ENCODE measurements at regions not wholly inside any gene's neighbourhood (a gene's known extent, or its start where the extent isn't known, plus 50 kb on each side); places are given as distances from the start of the nearest gene placed in this dataset.

GRCh38 chr6:50362706-50363105, 313.0 kb upstream of the DEFB112 start:
- dilution Hi-C loops (cut with HindIII; ENCODE audit: low sequenced_read_pairs, unreplicated experiment): no loop called here
- no peak overlapping the region for H3K23ac ChIP-seq (ENCODE audit: low read depth, low read length)
- intact Hi-C loops (cut with micrococcal nuclease): no loop called here
- H4K91ac ChIP-seq (ENCODE audit: insufficient read depth, low read depth, low read length): no peak overlapping the region
- no peak overlapping the region for H4K8ac ChIP-seq (ENCODE audit: low read depth in 2 of 2, low read length in 2 of 2)
- H2BK120ac ChIP-seq (ENCODE audit: low read depth, low read length): no peak overlapping the region
- H2BK5ac ChIP-seq (ENCODE audit: low read depth, low read length, poor library complexity, severe bottlenecking): no peak overlapping the region
- H3K9ac ChIP-seq (ENCODE audit: low read depth, low read length): no peak overlapping the region
- no peaks in the 10 kb centered on the region for H3K9me1 ChIP-seq (ENCODE audit: insufficient read depth, low read length)
- no peaks in the 10 kb centered on the region for H3K36me3 ChIP-seq (ENCODE audit: control insufficient read depth, insufficient read depth, low read length)
- H2AK5ac ChIP-seq (ENCODE audit: low read depth, low read length): no peak overlapping the region
- BruUV-seq (replicated peaks): no TSS peak
- H3K14ac ChIP-seq (replicated peaks; ENCODE audit: low read depth, low read length): no peak overlapping the region
- H4K5ac ChIP-seq (ENCODE audit: low read depth, low read length): no peak overlapping the region
- no peak overlapping the region for H3K18ac ChIP-seq (ENCODE audit: low read depth, low read length)
- ATAC-seq (ENCODE audit: low read depth): no peak
- H3K27ac ChIP-seq (ENCODE audit: insufficient read depth, low read length): no peak overlapping the region
- ChIA-PET POLR2A (ENCODE audit: unreplicated experiment) (no interaction called here), CTCF (no interaction called here)
- no peaks in the 10 kb centered on the region for H3K4me1 ChIP-seq (ENCODE audit: control insufficient read depth, insufficient read depth, low read length)
- no peak overlapping the region for H2AK9ac ChIP-seq (replicated peaks; ENCODE audit: low read depth, low read length, poor library complexity)
- in situ Hi-C loops (cut with MboI; ENCODE audit: low sequenced_read_pairs): no loop called here
- H2BK15ac ChIP-seq (ENCODE audit: low read depth, low read length): no peak overlapping the region
- H3K27me3 ChIP-seq (ENCODE audit: control insufficient read depth, insufficient read depth, low read length): no peaks in the 10 kb centered on the region
- no peak overlapping the region for H3K4ac ChIP-seq (ENCODE audit: low read depth, low read length)
- no peak for TF ChIP-seq RCOR1 (IDR thresholded peaks at IDR 0.05; ENCODE audit: insufficient replicate concordance, low read length)
- TF ChIP-seq MAZ (IDR thresholded peaks at IDR 0.05; ENCODE audit: borderline replicate concordance, low read depth, low read length): no peak
- no peak for TF ChIP-seq CEBPB (IDR thresholded peaks at IDR 0.05; ENCODE audit: low read depth, low read length)
- no peak for TF ChIP-seq RAD21 (IDR thresholded peaks at IDR 0.05; ENCODE audit: low read length)
- no peak for TF ChIP-seq POLR2A (IDR thresholded peaks at IDR 0.05; ENCODE audit: low read depth, low read length)
- TF ChIP-seq FOS (IDR thresholded peaks at IDR 0.05; ENCODE audit: low read depth, low read length): no peak
- no peak for TF ChIP-seq USF2 (IDR thresholded peaks at IDR 0.05; ENCODE audit: low read depth, low read length)
- TF ChIP-seq CTCF (conservative IDR thresholded peaks at IDR 0.05; ENCODE audit: low read depth, low read length): no peak
- TF ChIP-seq RFX5 (IDR thresholded peaks at IDR 0.05; ENCODE audit: low read depth, low read length): no peak
- no peak for TF ChIP-seq MAFK (IDR thresholded peaks at IDR 0.05; ENCODE audit: low read depth, low read length)
- no peak for TF ChIP-seq BHLHE40 (IDR thresholded peaks at IDR 0.05; ENCODE audit: low read depth, low read length)
- no peaks in the 10 kb centered on the region for H3K79me1 ChIP-seq (ENCODE audit: low read depth in 1 of 2, low read length in 2 of 2)
- H2AFZ ChIP-seq (replicated peaks; ENCODE audit: low read length, poor library complexity): no peak overlapping the region
- no peaks in the 10 kb centered on the region for H3K9me3 ChIP-seq (ENCODE audit: control insufficient read depth, insufficient read depth, low read length)
- H3K4me3 ChIP-seq (ENCODE audit: insufficient read depth, low read depth, low read length): no peak overlapping the region
- no peaks in the 10 kb centered on the region for H4K20me1 ChIP-seq (ENCODE audit: insufficient read depth, low read length)
- no peak overlapping the region for H3K4me2 ChIP-seq (ENCODE audit: low read depth, low read length)
- WGBS, 2 experiments (ENCODE audit: extremely low coverage in 2 of 2, insufficient read length in 1 of 2): no CpG with 5 or more reads among the region's 1 CpG
- no peak overlapping the region for H2BK20ac ChIP-seq (ENCODE audit: low read depth, low read length)
- H3K56ac ChIP-seq (ENCODE audit: extremely low read depth, insufficient read depth, low read length): no peak overlapping the region
- DNase-seq: no peak
